ENCODE measurements at regions not wholly inside any gene's neighbourhood (a gene's known extent, or its start where the extent isn't known, plus 50 kb on each side); places are given as distances from the start of the nearest gene placed in this dataset.

GRCh38 chr2:48912110-48912509 is 156.6 kb upstream of the LHCGR start:
- Histone ChIP-seq H3K4me1 (ENCODE audit: control insufficient read depth, insufficient read depth, low read length, poor library complexity, severe bottlenecking) (no peaks in the 10 kb centered on the region), H3K36me3 (ENCODE audit: control insufficient read depth, insufficient read depth, low read length) (no peaks in the 10 kb centered on the region), H3K27ac (ENCODE audit: low read depth, low read length, severe bottlenecking) (no peak overlapping the region), H3K4me3 (ENCODE audit: extremely low read depth, insufficient read depth, low read length, poor library complexity, severe bottlenecking) (no peak overlapping the region), H3K9me3 (ENCODE audit: control insufficient read depth, low read length) (no peaks in the 10 kb centered on the region)
- 60 to 67% methylated on average over 1 of the region's 4 CpGs for WGBS, 2 experiments (ENCODE audit: insufficient coverage in 2 of 2)

- Histone ChIP-seq H3K4me1 (ENCODE audit: control insufficient read depth, insufficient read depth, low read length, poor library complexity, severe bottlenecking) (no peaks in the 10 kb centered on the region), H3K9me3 (ENCODE audit: control insufficient read depth, low read length) (no peaks in the 10 kb centered on the region), H3K27ac (ENCODE audit: low read depth, low read length, severe bottlenecking) (no peak overlapping the region), H3K36me3 (ENCODE audit: control insufficient read depth, insufficient read depth, low read length) (no peaks in the 10 kb centered on the region), H3K4me3 (ENCODE audit: extremely low read depth, insufficient read depth, low read length, poor library complexity, severe bottlenecking) (no peak overlapping the region)
These were observed 155.4 kb upstream of the LHCGR start for GRCh38 chr2:48910961-48911360.

- H3K4me3 ChIP-seq (ENCODE audit: extremely low read depth, insufficient read depth, low read length, poor library complexity, severe bottlenecking): no peak overlapping the region
- no peaks in the 10 kb centered on the region for H3K4me1 ChIP-seq (ENCODE audit: control insufficient read depth, insufficient read depth, low read length, poor library complexity, severe bottlenecking)
- no peaks in the 10 kb centered on the region for H3K36me3 ChIP-seq (ENCODE audit: control insufficient read depth, insufficient read depth, low read length)
- H3K9me3 ChIP-seq (ENCODE audit: control insufficient read depth, low read length): no peaks in the 10 kb centered on the region
- H3K27ac ChIP-seq (ENCODE audit: low read depth, low read length, severe bottlenecking): no peak overlapping the region
- WGBS, 2 experiments (ENCODE audit: insufficient coverage in 2 of 2): 88 to 97% methylated on average over 2 to 3 of the region's 3 CpGs
These were observed 151.1 kb upstream of the LHCGR start for GRCh38 chr2:48906633-48907032.

- H3K4me3 ChIP-seq (ENCODE audit: extremely low read depth, insufficient read depth, low read length, poor library complexity, severe bottlenecking): no peak overlapping the region
- no peaks in the 10 kb centered on the region for H3K36me3 ChIP-seq (ENCODE audit: control insufficient read depth, insufficient read depth, low read length)
- 80 to 100% methylated on average over 1 to 10 of the region's 10 CpGs for WGBS, 2 experiments (ENCODE audit: insufficient coverage in 2 of 2)
- H3K27ac ChIP-seq (ENCODE audit: low read depth, low read length, severe bottlenecking): no peak overlapping the region
- no peaks in the 10 kb centered on the region for H3K4me1 ChIP-seq (ENCODE audit: control insufficient read depth, insufficient read depth, low read length, poor library complexity, severe bottlenecking)
- no peaks in the 10 kb centered on the region for H3K9me3 ChIP-seq (ENCODE audit: control insufficient read depth, low read length)
These were observed 150.2 kb upstream of the LHCGR start for GRCh38 chr2:48905696-48906095.

GRCh38 chr2:48902521-48902920 is 147.0 kb upstream of the LHCGR start:
- Histone ChIP-seq H3K36me3 (ENCODE audit: control insufficient read depth, insufficient read depth, low read length) (no peaks in the 10 kb centered on the region), H3K9me3 (ENCODE audit: control insufficient read depth, low read length) (no peaks in the 10 kb centered on the region), H3K27ac (ENCODE audit: low read depth, low read length, severe bottlenecking) (no peak overlapping the region), H3K4me3 (ENCODE audit: extremely low read depth, insufficient read depth, low read length, poor library complexity, severe bottlenecking) (no peak overlapping the region), H3K4me1 (ENCODE audit: control insufficient read depth, insufficient read depth, low read length, poor library complexity, severe bottlenecking) (peaks cover 5% of the 10 kb centered on the region)
- WGBS, 2 experiments (ENCODE audit: insufficient coverage in 2 of 2): 89 to 100% methylated on average over 2 to 3 of the region's 5 CpGs

GRCh38 chr2:48901416-48901815 is 145.9 kb upstream of the LHCGR start:
- Histone ChIP-seq H3K4me3 (ENCODE audit: extremely low read depth, insufficient read depth, low read length, poor library complexity, severe bottlenecking) (no peak overlapping the region), H3K36me3 (ENCODE audit: control insufficient read depth, insufficient read depth, low read length) (no peaks in the 10 kb centered on the region), H3K9me3 (ENCODE audit: control insufficient read depth, low read length) (no peaks in the 10 kb centered on the region), H3K4me1 (ENCODE audit: control insufficient read depth, insufficient read depth, low read length, poor library complexity, severe bottlenecking) (peaks cover 5% of the 10 kb centered on the region), H3K27ac (ENCODE audit: low read depth, low read length, severe bottlenecking) (no peak overlapping the region)
- WGBS, 2 experiments (ENCODE audit: insufficient coverage in 2 of 2): 67 to 100% methylated on average over 1 of the region's 2 CpGs

GRCh38 chr2:48901015-48901343 is 145.5 kb upstream of the LHCGR start:
- WGBS, 2 experiments (ENCODE audit: insufficient coverage in 2 of 2): 67% methylated on average over 1 of the region's 1 CpG; no CpG with 5 or more reads in 1 of the 2 experiments

GRCh38 chr2:48900321-48901014 is 144.9 kb upstream of the LHCGR start:
- H3K27ac ChIP-seq (ENCODE audit: low read depth, low read length, severe bottlenecking): peak overlapping the region; percentile 59
- H3K4me3 ChIP-seq (ENCODE audit: extremely low read depth, insufficient read depth, low read length, poor library complexity, severe bottlenecking): no peak overlapping the region
- 67 to 86% methylated on average over 2 of the region's 2 CpGs for WGBS, 2 experiments (ENCODE audit: insufficient coverage in 2 of 2)
- no peaks in the 10 kb centered on the region for H3K36me3 ChIP-seq (ENCODE audit: control insufficient read depth, insufficient read depth, low read length)
- no peaks in the 10 kb centered on the region for H3K9me3 ChIP-seq (ENCODE audit: control insufficient read depth, low read length)
- peaks cover 5% of the 10 kb centered on the region for H3K4me1 ChIP-seq (ENCODE audit: control insufficient read depth, insufficient read depth, low read length, poor library complexity, severe bottlenecking)

More at GRCh38 chr2:48901015-48901343, 145.5 kb upstream of the LHCGR start:
- H3K4me3 ChIP-seq (ENCODE audit: extremely low read depth, insufficient read depth, low read length, poor library complexity, severe bottlenecking): no peak overlapping the region
- H3K4me1 ChIP-seq (ENCODE audit: control insufficient read depth, insufficient read depth, low read length, poor library complexity, severe bottlenecking): peaks cover 5% of the 10 kb centered on the region
- H3K9me3 ChIP-seq (ENCODE audit: control insufficient read depth, low read length): no peaks in the 10 kb centered on the region
- no peaks in the 10 kb centered on the region for H3K36me3 ChIP-seq (ENCODE audit: control insufficient read depth, insufficient read depth, low read length)
- H3K27ac ChIP-seq (ENCODE audit: low read depth, low read length, severe bottlenecking): peak overlapping the region; percentile 11

GRCh38 chr2:48896870-48897269 is 141.3 kb upstream of the LHCGR start:
- no peaks in the 10 kb centered on the region for H3K36me3 ChIP-seq (ENCODE audit: control insufficient read depth, insufficient read depth, low read length)
- H3K4me3 ChIP-seq (ENCODE audit: extremely low read depth, insufficient read depth, low read length, poor library complexity, severe bottlenecking): no peak overlapping the region
- no peaks in the 10 kb centered on the region for H3K9me3 ChIP-seq (ENCODE audit: control insufficient read depth, low read length)
- H3K4me1 ChIP-seq (ENCODE audit: control insufficient read depth, insufficient read depth, low read length, poor library complexity, severe bottlenecking): peaks cover 5% of the 10 kb centered on the region
- no peak overlapping the region for H3K27ac ChIP-seq (ENCODE audit: low read depth, low read length, severe bottlenecking)

GRCh38 chr2:48890454-48891131 is 135.1 kb upstream of the LHCGR start:
- 83 to 85% methylated on average over 2 of the region's 3 CpGs for WGBS, 2 experiments (ENCODE audit: insufficient coverage in 2 of 2)
- no peaks in the 10 kb centered on the region for H3K9me3 ChIP-seq (ENCODE audit: control insufficient read depth, low read length)
- no peaks in the 10 kb centered on the region for H3K4me1 ChIP-seq (ENCODE audit: control insufficient read depth, insufficient read depth, low read length, poor library complexity, severe bottlenecking)
- H3K4me3 ChIP-seq (ENCODE audit: extremely low read depth, insufficient read depth, low read length, poor library complexity, severe bottlenecking): no peak overlapping the region
- no peaks in the 10 kb centered on the region for H3K36me3 ChIP-seq (ENCODE audit: control insufficient read depth, insufficient read depth, low read length)
- no peak overlapping the region for H3K27ac ChIP-seq (ENCODE audit: low read depth, low read length, severe bottlenecking)

GRCh38 chr2:48888066-48888465 is 132.5 kb upstream of the LHCGR start:
- H3K9me3 ChIP-seq (ENCODE audit: control insufficient read depth, low read length): no peaks in the 10 kb centered on the region
- 49 to 52% methylated on average over 3 of the region's 3 CpGs for WGBS, 2 experiments (ENCODE audit: insufficient coverage in 2 of 2)
- no peak overlapping the region for H3K4me3 ChIP-seq (ENCODE audit: extremely low read depth, insufficient read depth, low read length, poor library complexity, severe bottlenecking)
- no peak overlapping the region for H3K27ac ChIP-seq (ENCODE audit: low read depth, low read length, severe bottlenecking)
- H3K36me3 ChIP-seq (ENCODE audit: control insufficient read depth, insufficient read depth, low read length): no peaks in the 10 kb centered on the region
- no peaks in the 10 kb centered on the region for H3K4me1 ChIP-seq (ENCODE audit: control insufficient read depth, insufficient read depth, low read length, poor library complexity, severe bottlenecking)

All from mesodermal cell (in vitro differentiated cells).